Fibroblast of mammary gland (primary cell): ENCODE measurements at regions not wholly inside any gene's neighbourhood (a gene's known extent, or its start where the extent isn't known, plus 50 kb on each side); places are given as distances from the start of the nearest gene placed in this dataset.

Experiments
- DNase-seq: peaks from one replicate; pipeline ENCODE4 v3.0.0-alpha.2; 2010; ENCODE audit warnings: low read depth
- H3K4me3 ChIP-seq: 2 replicates; pipeline ENCODE4 v1.5.1; 2011; ENCODE audit warnings: low read depth, mild to moderate bottlenecking, low read length, moderate library complexity; ENCODE audit not compliant: control insufficient read depth
- TF ChIP-seq, protein P1 (sequence below): conservative IDR thresholded peaks from 2 replicates; pipeline ENCODE4 v1.5.1; 2011; ENCODE audit warnings: low read depth, low read length, inconsistent platforms; ENCODE audit not compliant: control insufficient read depth, insufficient read depth

- TF ChIP-seq, protein P1, sequence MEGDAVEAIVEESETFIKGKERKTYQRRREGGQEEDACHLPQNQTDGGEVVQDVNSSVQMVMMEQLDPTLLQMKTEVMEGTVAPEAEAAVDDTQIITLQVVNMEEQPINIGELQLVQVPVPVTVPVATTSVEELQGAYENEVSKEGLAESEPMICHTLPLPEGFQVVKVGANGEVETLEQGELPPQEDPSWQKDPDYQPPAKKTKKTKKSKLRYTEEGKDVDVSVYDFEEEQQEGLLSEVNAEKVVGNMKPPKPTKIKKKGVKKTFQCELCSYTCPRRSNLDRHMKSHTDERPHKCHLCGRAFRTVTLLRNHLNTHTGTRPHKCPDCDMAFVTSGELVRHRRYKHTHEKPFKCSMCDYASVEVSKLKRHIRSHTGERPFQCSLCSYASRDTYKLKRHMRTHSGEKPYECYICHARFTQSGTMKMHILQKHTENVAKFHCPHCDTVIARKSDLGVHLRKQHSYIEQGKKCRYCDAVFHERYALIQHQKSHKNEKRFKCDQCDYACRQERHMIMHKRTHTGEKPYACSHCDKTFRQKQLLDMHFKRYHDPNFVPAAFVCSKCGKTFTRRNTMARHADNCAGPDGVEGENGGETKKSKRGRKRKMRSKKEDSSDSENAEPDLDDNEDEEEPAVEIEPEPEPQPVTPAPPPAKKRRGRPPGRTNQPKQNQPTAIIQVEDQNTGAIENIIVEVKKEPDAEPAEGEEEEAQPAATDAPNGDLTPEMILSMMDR, result no peak
- no peak for DNase-seq
- H3K4me3 ChIP-seq, result no peak overlapping the region
Observed at GRCh38 chr9:89939181-89939580, 334.4 kb downstream of the GADD45G start.

GRCh38 chr9:89939626-89940292, 334.9 kb downstream of the GADD45G start:
- H3K4me3 ChIP-seq, result no peak overlapping the region
- DNase-seq, result no peak
- TF ChIP-seq, protein P1, result no peak

GRCh38 chr9:89940625-89941024, 335.8 kb downstream of the GADD45G start:
- DNase-seq, result peak; percentile 56
- TF ChIP-seq, protein P1, result no peak
- H3K4me3 ChIP-seq, result no peak overlapping the region

DNA sequence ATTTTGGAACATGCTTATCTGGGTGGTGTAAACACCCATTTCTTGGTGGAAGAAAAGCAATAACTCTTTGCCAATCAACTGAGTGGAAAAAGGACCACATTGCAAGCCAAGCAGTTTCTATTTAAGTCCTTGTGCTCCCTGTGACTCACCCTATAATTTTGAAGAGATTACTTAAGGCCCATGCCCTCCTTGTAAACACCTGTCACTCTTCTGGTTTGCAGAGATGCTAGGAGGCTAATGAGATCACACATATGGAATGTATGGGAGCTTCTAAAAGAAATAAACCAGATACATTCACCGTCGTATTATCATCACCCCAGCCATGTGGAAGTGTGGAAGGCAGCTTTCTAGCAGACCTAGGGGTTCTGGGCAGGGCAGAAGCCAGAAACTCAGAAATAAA, 337.1 kb downstream of the GADD45G start:
- no peak overlapping the region for H3K4me3 ChIP-seq
- peak; percentile 68 for DNase-seq
- TF ChIP-seq, protein P1, result no peak

DNA sequence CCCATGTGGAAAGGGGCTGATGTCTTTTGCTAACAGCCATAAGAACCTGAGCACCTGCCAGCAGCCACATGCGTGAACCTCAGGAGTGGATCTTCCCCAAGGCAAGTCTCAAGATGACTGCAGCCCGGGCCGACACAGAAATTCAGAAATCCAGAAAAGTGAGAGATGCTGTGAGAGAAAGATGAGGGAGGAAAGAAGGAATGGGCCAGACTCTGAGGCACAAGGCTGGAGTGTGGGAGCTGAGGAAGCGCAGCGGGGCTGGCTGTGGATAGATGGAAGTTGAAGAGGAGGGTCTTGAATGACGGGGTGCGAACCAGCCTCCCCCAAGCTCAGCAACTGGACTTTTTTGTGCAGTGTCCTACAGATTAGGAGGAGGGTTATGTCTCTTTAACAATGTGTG, 337.8 kb downstream of the GADD45G start:
- TF ChIP-seq, protein P1, result no peak
- no peak overlapping the region for H3K4me3 ChIP-seq

DNA sequence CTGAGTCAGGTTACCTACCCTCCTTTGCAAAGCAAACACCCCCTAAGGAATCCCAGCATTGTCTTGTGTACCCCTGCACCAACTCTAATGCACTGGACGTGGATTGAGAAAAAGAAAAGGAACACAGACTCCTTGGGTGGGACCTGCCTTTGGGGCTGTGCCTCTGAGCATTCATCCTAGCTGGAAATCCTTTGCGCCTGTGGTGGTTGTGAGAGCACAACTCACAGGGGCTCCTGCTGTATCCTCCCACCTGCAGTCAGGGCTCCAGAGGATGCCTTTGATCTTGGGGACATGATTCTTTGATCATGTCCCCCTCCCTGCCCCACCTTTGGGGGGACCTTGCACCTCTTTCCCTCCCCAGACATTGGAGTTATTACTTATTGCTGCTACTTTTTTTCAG, 338.5 kb downstream of the GADD45G start:
- no peak for DNase-seq
- TF ChIP-seq, protein P1, result no peak
- H3K4me3 ChIP-seq, result no peak overlapping the region

More for the DNA sequence above, 337.8 kb downstream of the GADD45G start:
- no peak for DNase-seq

DNA sequence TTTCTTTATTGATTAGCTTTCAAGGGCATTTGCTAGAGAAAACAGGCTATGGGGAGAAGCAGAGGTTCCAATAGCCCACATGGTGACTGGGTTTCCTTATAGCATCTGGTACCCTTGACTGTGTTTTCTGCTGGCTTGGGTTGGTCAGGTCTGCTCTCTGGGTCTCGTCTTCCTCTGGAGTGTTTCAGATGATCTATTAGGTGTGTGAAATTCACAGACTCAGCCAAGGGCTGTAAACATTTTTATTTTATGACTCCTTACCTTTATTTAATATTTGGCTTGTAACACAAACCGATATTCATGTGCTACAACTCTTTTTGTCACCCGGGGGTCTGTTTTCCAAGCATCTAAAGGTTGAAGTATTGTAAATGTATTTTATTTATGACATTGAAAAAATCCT, 338.9 kb downstream of the GADD45G start:
- H3K4me3 ChIP-seq, result no peak overlapping the region
- no peak for DNase-seq
- TF ChIP-seq, protein P1, result no peak
